Endothelial cell of umbilical vein (primary cell): ENCODE measurements at regions not wholly inside any gene's neighbourhood (a gene's known extent, or its start where the extent isn't known, plus 50 kb on each side); places are given as distances from the start of the nearest gene placed in this dataset.

Experiments used
- CTCF ChIP-seq, 2 donors: IDR thresholded peaks; 1 replicate in 1 of 2; 2 replicates in 1 of 2; pipeline ENCODE4 v1.5.1; 2011; ENCODE audit warnings: low read length in 2 of 2, mild to moderate bottlenecking in 2 of 2, moderate library complexity in 2 of 2, control low read depth in 1 of 2, inconsistent platforms in 1 of 2, low read depth in 1 of 2; ENCODE audit not compliant: insufficient read depth in 1 of 2; ENCODE audit errors: extremely low read depth in 1 of 2
- EZH2 ChIP-seq: IDR thresholded peaks from 2 replicates; pipeline ENCODE4 v1.6.1; 2012; ENCODE audit warnings: borderline replicate concordance, low read depth, mild to moderate bottlenecking, moderate library complexity, low read length, inconsistent platforms; ENCODE audit not compliant: severe bottlenecking
- FOS ChIP-seq: IDR thresholded peaks from 2 replicates; pipeline ENCODE4 v1.6.1; 2011; ENCODE audit warnings: mild to moderate bottlenecking, low read length, moderate library complexity, borderline replicate concordance; ENCODE audit not compliant: insufficient read depth
- GATA2 ChIP-seq: IDR thresholded peaks from 2 replicates; pipeline ENCODE4 v1.7.0; 2011; ENCODE audit warnings: low read depth, mild to moderate bottlenecking, moderate library complexity, mixed read lengths, low read length; ENCODE audit not compliant: insufficient read length, insufficient read depth
- JUN ChIP-seq: IDR thresholded peaks from 2 replicates; pipeline ENCODE4 v1.6.1; 2011; ENCODE audit warnings: borderline replicate concordance, low read depth; ENCODE audit not compliant: insufficient read length, insufficient read depth
- MAX ChIP-seq: IDR thresholded peaks from 2 replicates; pipeline ENCODE4 v1.6.1; 2011; ENCODE audit not compliant: insufficient read depth, insufficient read length
- MYC ChIP-seq: IDR thresholded peaks from one replicate; pipeline ENCODE4 v1.6.1; 2011; ENCODE audit warnings: mild to moderate bottlenecking, low read depth, low read length
- POLR2A ChIP-seq: IDR thresholded peaks from 2 replicates; pipeline ENCODE4 v1.6.1; 2012; ENCODE audit warnings: low read depth, mild to moderate bottlenecking, control low read depth, low read length
- POLR2AphosphoS5 ChIP-seq: IDR thresholded peaks from 2 replicates; pipeline ENCODE4 v1.6.1; 2012; ENCODE audit warnings: low read depth, mild to moderate bottlenecking, control low read depth, low read length, moderate library complexity; ENCODE audit not compliant: insufficient read depth

GRCh38 chr2:8249769-8250168, 432.1 kb upstream of the ID2 start:
- TF ChIP-seq POLR2A = no peak
- TF ChIP-seq EZH2 = no peak
- TF ChIP-seq CTCF (IDR thresholded peaks at IDR 0.05; ENCODE audit: extremely low read depth in 1 of 2, insufficient read depth in 1 of 2, low read depth in 1 of 2, low read length in 2 of 2) = no peak
- TF ChIP-seq POLR2AphosphoS5 = no peak
- no peak for TF ChIP-seq MYC
- TF ChIP-seq GATA2 = no peak
- TF ChIP-seq JUN = no peak
- TF ChIP-seq FOS = no peak
- no peak for TF ChIP-seq MAX
